ENCODE measurements at regions not wholly inside any gene's neighbourhood (a gene's known extent, or its start where the extent isn't known, plus 50 kb on each side); places are given as distances from the start of the nearest gene placed in this dataset.

DNA sequence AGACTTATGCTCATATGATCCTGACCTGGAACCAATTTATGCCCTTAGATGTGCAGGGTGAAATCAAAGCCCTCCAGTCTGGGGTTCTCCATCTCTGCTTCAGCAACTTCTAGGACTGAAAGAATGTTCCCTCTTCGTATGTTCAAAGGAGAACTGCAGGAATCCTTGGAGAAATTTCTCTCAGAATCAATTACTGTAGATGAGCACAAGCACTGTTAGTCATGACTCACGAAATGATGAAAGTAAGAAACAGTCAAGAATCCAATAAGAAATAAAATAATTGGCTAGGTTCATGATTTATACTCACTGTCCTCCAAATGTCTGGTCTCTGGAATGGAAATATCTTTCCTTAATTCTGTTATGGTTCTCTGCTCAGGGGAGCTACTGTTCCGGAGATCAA, 348.2 kb downstream of the PDGFC start:
- Histone ChIP-seq H3K27ac (no peak overlapping the region), H3K4me3 (no peak overlapping the region), H3K9me3 (no peaks in the 10 kb centered on the region), H3K27me3 (no peaks in the 10 kb centered on the region), H3K36me3 (replicated peaks in 1 of 2; ENCODE audit: insufficient read depth in 1 of 2, low read depth in 2 of 2) (no peaks in the 10 kb centered on the region), H3K4me1 (no peaks in the 10 kb centered on the region)
- intact Hi-C loops (cut with DNase I) = no loop called here
- TF ChIP-seq CTCF (IDR thresholded peaks at IDR 0.05) = no peak
- WGBS, 2 donors = 63 to 70% methylated on average over 3 of the region's 3 CpGs
- no peak for ATAC-seq
- no peak for DNase-seq

DNA sequence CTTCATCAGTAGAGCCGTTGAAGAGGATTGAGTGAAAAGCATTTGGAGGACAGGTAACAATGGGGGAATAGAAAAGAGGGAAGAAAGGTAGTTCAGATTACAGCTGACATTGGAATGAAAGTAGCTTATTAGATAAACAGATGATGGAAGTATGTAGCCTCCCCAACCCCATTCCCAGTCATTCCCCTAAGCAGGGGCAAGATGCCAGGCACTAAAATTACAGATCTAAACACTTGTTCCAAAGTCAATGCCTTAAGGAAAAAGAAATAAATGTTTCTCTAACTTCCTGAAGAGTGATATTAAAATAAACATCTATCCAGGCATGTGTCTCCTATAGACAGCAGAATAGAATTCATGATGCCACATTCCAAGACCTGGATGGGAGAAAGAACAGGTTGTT, 350.8 kb downstream of the PDGFC start:
- Histone ChIP-seq H3K27me3 (no peaks in the 10 kb centered on the region), H3K4me3 (no peak overlapping the region), H3K27ac (no peak overlapping the region), H3K36me3 (replicated peaks in 1 of 2; ENCODE audit: insufficient read depth in 1 of 2, low read depth in 2 of 2) (no peaks in the 10 kb centered on the region), H3K4me1 (no peaks in the 10 kb centered on the region), H3K9me3 (no peaks in the 10 kb centered on the region)
- 43 to 69% methylated on average over 1 of the region's 1 CpG for WGBS, 2 donors
- TF ChIP-seq CTCF (IDR thresholded peaks at IDR 0.05) = no peak
- no peak for TF ChIP-seq POLR2A (IDR thresholded peaks at IDR 0.05)
- DNase-seq = no peak
- no peak for ATAC-seq
- intact Hi-C loops (cut with DNase I) = no loop called here

DNA sequence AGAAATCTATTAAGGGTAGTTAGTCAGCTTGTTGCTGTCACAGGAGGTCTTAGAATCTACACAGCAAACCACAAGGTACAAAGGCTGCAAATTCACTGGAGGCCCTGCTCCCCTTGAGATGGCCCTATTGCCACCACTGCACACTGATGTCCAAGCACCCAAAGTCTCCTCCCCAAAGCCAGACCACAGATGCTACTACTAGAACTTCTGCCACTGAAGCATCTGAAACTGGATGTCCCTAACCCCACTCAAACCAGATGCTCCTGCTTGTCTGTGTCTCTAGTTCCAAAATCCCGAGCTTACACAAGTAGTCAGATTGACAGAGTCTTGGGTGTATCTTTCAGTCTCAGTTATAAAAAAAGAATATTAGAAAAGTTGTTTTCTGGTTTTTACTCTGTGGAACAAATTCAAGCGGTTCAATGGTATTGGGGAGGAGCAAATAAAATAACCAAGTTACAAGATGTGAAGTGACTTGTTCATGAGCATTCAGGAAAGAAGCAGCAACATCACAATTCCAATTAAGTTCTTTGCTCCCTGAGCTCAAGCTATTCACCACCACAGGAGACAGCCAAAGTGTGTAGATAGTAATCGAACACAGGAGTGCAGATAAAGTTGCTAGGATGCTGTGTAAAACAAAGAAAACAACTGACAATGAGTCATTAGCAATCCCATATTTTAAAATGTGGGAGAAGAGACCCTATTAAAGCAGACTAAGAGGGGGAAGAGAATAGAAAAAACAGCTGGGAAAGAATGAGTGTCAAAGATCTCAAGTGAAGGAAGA, 352.3 kb downstream of the PDGFC start:
- no peak overlapping the region for H3K27ac ChIP-seq
- H3K9me3 ChIP-seq = no peaks in the 10 kb centered on the region
- no peak for ATAC-seq
- TF ChIP-seq CTCF (IDR thresholded peaks at IDR 0.05) (no peak), POLR2A (IDR thresholded peaks at IDR 0.05) (no peak)
- intact Hi-C loops (cut with DNase I) = no loop called here
- H3K4me1 ChIP-seq = peaks cover 3% of the 10 kb centered on the region
- H3K27me3 ChIP-seq = no peaks in the 10 kb centered on the region
- no peak for DNase-seq
- WGBS, 2 donors = 32 to 52% methylated on average over 3 of the region's 3 CpGs
- H3K4me3 ChIP-seq = no peak overlapping the region
- H3K36me3 ChIP-seq (replicated peaks in 1 of 2; ENCODE audit: insufficient read depth in 1 of 2, low read depth in 2 of 2) = no peaks in the 10 kb centered on the region

GRCh38 chr4:156615066-156615531, 356.5 kb downstream of the PDGFC start:
- no peak for ATAC-seq

More at GRCh38 chr4:156615066-156615531, 356.5 kb downstream of the PDGFC start:
- WGBS, 2 donors = 39 to 47% methylated on average over 2 of the region's 2 CpGs
- no peaks in the 10 kb centered on the region for H3K27me3 ChIP-seq
- intact Hi-C loops (cut with DNase I) = no loop called here
- TF ChIP-seq POLR2A (IDR thresholded peaks at IDR 0.05) = no peak
- TF ChIP-seq CTCF (IDR thresholded peaks at IDR 0.05) = no peak
- no peak overlapping the region for H3K27ac ChIP-seq
- H3K9me3 ChIP-seq = no peaks in the 10 kb centered on the region
- H3K36me3 ChIP-seq (replicated peaks in 1 of 2; ENCODE audit: insufficient read depth in 1 of 2, low read depth in 2 of 2) = no peaks in the 10 kb centered on the region
- peaks cover 3% of the 10 kb centered on the region for H3K4me1 ChIP-seq
- no peak overlapping the region for H3K4me3 ChIP-seq
- DNase-seq = peak in 1 of 4 donors; percentile 2

Data from body of pancreas (tissue), 4 donors.